ENCODE measurements at regions not wholly inside any gene's neighbourhood (a gene's known extent, or its start where the extent isn't known, plus 50 kb on each side); places are given as distances from the start of the nearest gene placed in this dataset.

GRCh38 chr20:6299456-6299855, 176.6 kb upstream of the FERMT1 start:
- dilution Hi-C loops (cut with MboI; ENCODE audit: extremely low pct_ligation_motif_present, low sequenced_read_pairs): no loop called here

GRCh38 chr20:6298049-6298448, 175.2 kb upstream of the FERMT1 start:
- no peaks in the 10 kb centered on the region for H3K36me3 ChIP-seq (ENCODE audit: control insufficient read depth in 2 of 2, extremely low read depth in 1 of 2, insufficient read depth in 2 of 2, low read length in 2 of 2)
- H4K20me1 ChIP-seq (ENCODE audit: control insufficient read depth, extremely low read depth, insufficient read depth, low read length): no peaks in the 10 kb centered on the region
- H3K9me1 ChIP-seq (ENCODE audit: control insufficient read depth, extremely low read depth, insufficient read depth, low read length): no peaks in the 10 kb centered on the region
- H3K27ac ChIP-seq (ENCODE audit: control insufficient read depth, insufficient read depth, low read length): no peak overlapping the region
- dilution Hi-C loops (cut with MboI; ENCODE audit: extremely low pct_ligation_motif_present, low sequenced_read_pairs): no loop called here
- H3K4me1 ChIP-seq (ENCODE audit: control insufficient read depth, extremely low read depth, insufficient read depth, low read length): no peaks in the 10 kb centered on the region
- no peaks in the 10 kb centered on the region for H3K27me3 ChIP-seq (ENCODE audit: control insufficient read depth, extremely low read depth, insufficient read depth, low read length)
- no peaks in the 10 kb centered on the region for H3K9me3 ChIP-seq (ENCODE audit: control insufficient read depth, low read depth, low read length)
- H3K4me2 ChIP-seq (ENCODE audit: control insufficient read depth, extremely low read depth, insufficient read depth, low read depth, low read length): no peak overlapping the region
- H3K9ac ChIP-seq (ENCODE audit: control insufficient read depth, extremely low read depth, insufficient read depth, low read length): no peak overlapping the region
- TF ChIP-seq EZH2 (IDR thresholded peaks at IDR 0.05; ENCODE audit: low read length) (no peak), CTCF (optimal IDR thresholded peaks at IDR 0.05 in 1 of 3, IDR thresholded peaks at IDR 0.05 in 1 of 3, conservative IDR thresholded peaks at IDR 0.05 in 1 of 3; ENCODE audit: extremely low read depth in 1 of 3, insufficient read depth in 2 of 3, low read length in 3 of 3) (no peak)
- FAIRE-seq: no peak
- H3K4me3 ChIP-seq (ENCODE audit: control insufficient read depth in 2 of 3, extremely low read depth in 1 of 3, insufficient read depth in 2 of 3, low read depth in 1 of 3, low read length in 3 of 3): no peak overlapping the region
- H3K79me2 ChIP-seq (ENCODE audit: control insufficient read depth, insufficient read depth, low read length): no peaks in the 10 kb centered on the region
- DNase-seq (ENCODE audit: low read depth, low spot score): no peak
- no peak overlapping the region for H2AFZ ChIP-seq (ENCODE audit: control insufficient read depth, low read length)

More at GRCh38 chr20:6299456-6299855, 176.6 kb upstream of the FERMT1 start:
- H3K27ac ChIP-seq (ENCODE audit: control insufficient read depth, insufficient read depth, low read length): no peak overlapping the region
- H3K9ac ChIP-seq (ENCODE audit: control insufficient read depth, extremely low read depth, insufficient read depth, low read length): no peak overlapping the region
- TF ChIP-seq CTCF (optimal IDR thresholded peaks at IDR 0.05 in 1 of 3, IDR thresholded peaks at IDR 0.05 in 1 of 3, conservative IDR thresholded peaks at IDR 0.05 in 1 of 3; ENCODE audit: extremely low read depth in 1 of 3, insufficient read depth in 2 of 3, low read length in 3 of 3) (no peak), EZH2 (IDR thresholded peaks at IDR 0.05; ENCODE audit: low read length) (no peak)
- H3K4me1 ChIP-seq (ENCODE audit: control insufficient read depth, extremely low read depth, insufficient read depth, low read length): no peaks in the 10 kb centered on the region
- H3K79me2 ChIP-seq (ENCODE audit: control insufficient read depth, insufficient read depth, low read length): no peaks in the 10 kb centered on the region
- no peaks in the 10 kb centered on the region for H4K20me1 ChIP-seq (ENCODE audit: control insufficient read depth, extremely low read depth, insufficient read depth, low read length)
- no peaks in the 10 kb centered on the region for H3K27me3 ChIP-seq (ENCODE audit: control insufficient read depth, extremely low read depth, insufficient read depth, low read length)
- FAIRE-seq: no peak
- no peak overlapping the region for H3K4me2 ChIP-seq (ENCODE audit: control insufficient read depth, extremely low read depth, insufficient read depth, low read depth, low read length)
- no peaks in the 10 kb centered on the region for H3K9me1 ChIP-seq (ENCODE audit: control insufficient read depth, extremely low read depth, insufficient read depth, low read length)
- no peaks in the 10 kb centered on the region for H3K36me3 ChIP-seq (ENCODE audit: control insufficient read depth in 2 of 2, extremely low read depth in 1 of 2, insufficient read depth in 2 of 2, low read length in 2 of 2)
- no peak overlapping the region for H3K4me3 ChIP-seq (ENCODE audit: control insufficient read depth in 2 of 3, extremely low read depth in 1 of 3, insufficient read depth in 2 of 3, low read depth in 1 of 3, low read length in 3 of 3)
- no peaks in the 10 kb centered on the region for H3K9me3 ChIP-seq (ENCODE audit: control insufficient read depth, low read depth, low read length)
- no peak overlapping the region for H2AFZ ChIP-seq (ENCODE audit: control insufficient read depth, low read length)
- DNase-seq (ENCODE audit: low read depth, low spot score): no peak

Data from keratinocyte (primary cell).